ENCODE measurements at regions not wholly inside any gene's neighbourhood (a gene's known extent, or its start where the extent isn't known, plus 50 kb on each side); places are given as distances from the start of the nearest gene placed in this dataset.

GRCh38 chr4:149116806-149117205 lies 674.6 kb upstream of the NR3C2 start:
- TF ChIP-seq CTCF (IDR thresholded peaks at IDR 0.05) (no peak), RNF2 (IDR thresholded peaks at IDR 0.05; ENCODE audit: borderline replicate concordance, low read depth) (no peak), NR3C1 (IDR thresholded peaks at IDR 0.05) (no peak), ESRRA (IDR thresholded peaks at IDR 0.05; ENCODE audit: borderline replicate concordance, low read length) (no peak), TP53 (CRISPR knock-in tag; IDR thresholded peaks at IDR 0.05) (no peak), HMGXB4 (CRISPR knock-in tag; IDR thresholded peaks at IDR 0.05; ENCODE audit: borderline replicate concordance) (no peak), POLR2A (IDR thresholded peaks at IDR 0.05; ENCODE audit: low read length) (no peak), EHF (CRISPR knock-in tag; IDR thresholded peaks at IDR 0.05) (no peak)
